Chondrocyte (in vitro differentiated cells): ENCODE measurements at regions not wholly inside any gene's neighbourhood (a gene's known extent, or its start where the extent isn't known, plus 50 kb on each side); places are given as distances from the start of the nearest gene placed in this dataset.

Experiments
- DNase-seq: peaks from one replicate; pipeline ENCODE4 v3.0.0; 2021; ENCODE audit warnings: mixed read lengths, low spot score
- H3K27ac Mint-ChIP-seq: one replicate; pipeline ENCODE4 v1.8.0; 2021; ENCODE audit warnings: mild to moderate bottlenecking, moderate library complexity, mixed read lengths; ENCODE audit not compliant: unreplicated experiment
- H3K27me3 Mint-ChIP-seq: 2 replicates; pipeline ENCODE4 v1.8.0; 2021; ENCODE audit warnings: low read depth, mixed read lengths
- H3K36me3 Mint-ChIP-seq: 2 replicates; pipeline ENCODE4 v1.8.0; 2021; ENCODE audit warnings: low read depth, mixed read lengths
- H3K4me1 Mint-ChIP-seq: 2 replicates; pipeline ENCODE4 v1.8.0; 2021; ENCODE audit warnings: low read depth, mild to moderate bottlenecking, mixed read lengths
- H3K4me3 Mint-ChIP-seq: one replicate; pipeline ENCODE4 v1.8.0; 2021; ENCODE audit warnings: mild to moderate bottlenecking, moderate library complexity, mixed read lengths; ENCODE audit not compliant: unreplicated experiment
- H3K9me3 Mint-ChIP-seq: 2 replicates; pipeline ENCODE4 v1.8.0; 2021; ENCODE audit warnings: low read depth, mixed read lengths
- TF ChIP-seq, protein P1 (sequence below): fragments of 200-600 bp; sonication (generic); IDR thresholded peaks from 2 replicates; pipeline ENCODE4 v1.5.0; 2021; ENCODE audit warnings: antibody characterized with exemption, mild to moderate bottlenecking, moderate library complexity

DNA sequence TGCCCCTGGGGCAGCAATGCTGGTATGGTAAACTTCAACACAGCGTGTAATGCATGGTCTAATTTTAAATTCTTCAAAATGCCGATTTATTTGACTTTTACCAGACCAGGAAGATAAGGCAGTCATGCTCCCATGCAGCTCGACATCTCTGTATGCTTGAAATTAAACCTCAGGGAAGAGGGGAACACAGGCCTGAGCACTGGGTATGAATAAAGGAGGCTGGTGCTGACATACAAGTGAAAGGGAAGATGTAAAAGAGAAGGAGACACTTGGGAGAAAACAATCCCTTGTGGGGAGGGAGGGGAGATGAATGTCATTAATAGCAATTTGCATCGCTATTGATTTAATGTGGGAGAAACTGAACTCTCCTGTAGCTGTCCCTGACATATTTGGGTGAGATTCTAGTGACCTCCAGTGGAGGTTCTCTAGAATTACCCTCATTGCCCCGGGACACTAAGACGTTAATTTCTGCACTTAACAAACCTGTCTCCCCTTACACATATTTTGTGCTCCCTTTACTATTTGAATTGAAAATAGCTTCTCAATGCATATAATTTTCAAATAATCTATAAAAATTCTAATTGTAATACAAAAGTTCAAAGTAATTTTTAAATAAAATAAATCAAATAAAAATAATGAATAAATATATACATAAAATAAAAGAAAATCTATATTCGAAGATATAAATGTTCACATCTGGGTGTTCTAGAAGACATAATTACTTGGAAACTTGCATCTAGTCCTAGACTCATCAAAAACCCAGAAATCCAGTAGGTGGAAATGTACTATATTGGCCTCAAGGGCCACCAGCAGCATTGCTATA, 283.1 kb downstream of the LMX1A start:
- TF ChIP-seq, protein P1, sequence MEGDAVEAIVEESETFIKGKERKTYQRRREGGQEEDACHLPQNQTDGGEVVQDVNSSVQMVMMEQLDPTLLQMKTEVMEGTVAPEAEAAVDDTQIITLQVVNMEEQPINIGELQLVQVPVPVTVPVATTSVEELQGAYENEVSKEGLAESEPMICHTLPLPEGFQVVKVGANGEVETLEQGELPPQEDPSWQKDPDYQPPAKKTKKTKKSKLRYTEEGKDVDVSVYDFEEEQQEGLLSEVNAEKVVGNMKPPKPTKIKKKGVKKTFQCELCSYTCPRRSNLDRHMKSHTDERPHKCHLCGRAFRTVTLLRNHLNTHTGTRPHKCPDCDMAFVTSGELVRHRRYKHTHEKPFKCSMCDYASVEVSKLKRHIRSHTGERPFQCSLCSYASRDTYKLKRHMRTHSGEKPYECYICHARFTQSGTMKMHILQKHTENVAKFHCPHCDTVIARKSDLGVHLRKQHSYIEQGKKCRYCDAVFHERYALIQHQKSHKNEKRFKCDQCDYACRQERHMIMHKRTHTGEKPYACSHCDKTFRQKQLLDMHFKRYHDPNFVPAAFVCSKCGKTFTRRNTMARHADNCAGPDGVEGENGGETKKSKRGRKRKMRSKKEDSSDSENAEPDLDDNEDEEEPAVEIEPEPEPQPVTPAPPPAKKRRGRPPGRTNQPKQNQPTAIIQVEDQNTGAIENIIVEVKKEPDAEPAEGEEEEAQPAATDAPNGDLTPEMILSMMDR, result peak; percentile 90
- Mint-ChIP-seq H3K27ac (no peak overlapping the region), H3K9me3 (no peaks in the 10 kb centered on the region), H3K27me3 (peaks cover 22% of the 10 kb centered on the region), H3K4me3 (no peak overlapping the region), H3K4me1 (no peaks in the 10 kb centered on the region), H3K36me3 (no peaks in the 10 kb centered on the region)
- DNase-seq, result no peak

DNA sequence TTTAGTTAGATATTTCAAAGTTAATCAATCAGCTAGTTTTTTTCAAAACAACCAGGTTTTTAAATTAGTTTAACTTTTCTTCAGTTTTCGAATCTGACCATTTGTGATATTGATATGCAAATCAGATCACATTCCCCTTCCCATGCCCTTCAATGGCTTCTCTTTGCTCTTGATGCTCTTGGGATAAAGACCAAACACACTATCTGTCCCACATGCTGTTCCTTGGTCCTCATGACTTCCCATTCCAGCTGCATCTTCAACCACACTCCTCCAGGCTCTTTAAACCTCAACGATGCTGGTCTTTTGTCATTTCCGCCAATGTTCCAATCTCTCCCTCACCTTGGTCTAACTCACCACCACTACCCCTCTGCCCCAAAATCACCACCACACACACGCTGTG, 285.8 kb downstream of the LMX1A start:
- H3K27ac Mint-ChIP-seq, result no peak overlapping the region
- no peak overlapping the region for H3K4me3 Mint-ChIP-seq
- H3K36me3 Mint-ChIP-seq, result no peaks in the 10 kb centered on the region
- no peaks in the 10 kb centered on the region for H3K9me3 Mint-ChIP-seq
- DNase-seq, result no peak
- TF ChIP-seq, protein P1, result no peak
- H3K4me1 Mint-ChIP-seq, result no peaks in the 10 kb centered on the region
- peaks cover 21% of the 10 kb centered on the region for H3K27me3 Mint-ChIP-seq

DNA sequence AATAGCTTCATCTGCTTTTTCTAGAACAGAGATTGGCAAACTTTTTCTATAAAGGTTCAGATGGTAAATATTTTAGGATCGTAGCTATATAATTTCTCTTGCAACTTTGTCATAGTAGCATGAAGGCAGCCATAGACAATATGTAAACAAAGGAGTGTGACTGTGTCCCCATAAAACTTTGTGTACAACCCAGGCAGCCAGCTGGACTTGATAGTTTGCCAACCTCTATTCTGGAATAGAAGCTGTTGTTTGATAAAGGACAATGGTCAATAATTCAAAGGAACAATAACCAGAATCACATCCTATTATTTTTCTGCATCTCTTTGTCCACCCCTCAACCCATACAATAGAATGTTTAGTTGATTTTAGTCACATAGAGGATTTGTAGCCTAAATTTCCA, 286.7 kb downstream of the LMX1A start:
- Mint-ChIP-seq H3K36me3 (no peaks in the 10 kb centered on the region), H3K9me3 (no peaks in the 10 kb centered on the region), H3K27ac (no peak overlapping the region), H3K27me3 (peaks cover 21% of the 10 kb centered on the region), H3K4me3 (no peak overlapping the region), H3K4me1 (no peaks in the 10 kb centered on the region)
- TF ChIP-seq, protein P1, result no peak
- no peak for DNase-seq

DNA sequence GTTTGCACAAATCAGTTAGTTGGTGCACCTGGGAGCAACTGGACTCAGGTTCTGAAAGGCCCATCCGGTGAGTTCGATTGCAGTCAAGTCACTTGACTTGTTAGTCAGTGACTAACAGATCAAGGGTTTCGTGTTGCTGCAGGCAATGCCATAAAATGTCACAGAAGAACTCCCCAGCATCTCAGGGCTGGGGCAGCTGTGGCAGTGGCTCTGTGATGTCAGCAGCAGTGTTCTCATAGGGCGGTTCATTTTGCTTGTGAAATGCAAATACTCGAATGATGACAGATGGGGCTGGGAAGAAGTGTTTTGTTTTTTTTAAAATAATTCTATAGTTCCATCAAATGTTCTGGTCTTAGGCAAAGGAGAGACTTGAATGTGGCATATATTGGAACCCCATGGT, 287.8 kb downstream of the LMX1A start:
- no peaks in the 10 kb centered on the region for H3K4me1 Mint-ChIP-seq
- no peaks in the 10 kb centered on the region for H3K9me3 Mint-ChIP-seq

DNA sequence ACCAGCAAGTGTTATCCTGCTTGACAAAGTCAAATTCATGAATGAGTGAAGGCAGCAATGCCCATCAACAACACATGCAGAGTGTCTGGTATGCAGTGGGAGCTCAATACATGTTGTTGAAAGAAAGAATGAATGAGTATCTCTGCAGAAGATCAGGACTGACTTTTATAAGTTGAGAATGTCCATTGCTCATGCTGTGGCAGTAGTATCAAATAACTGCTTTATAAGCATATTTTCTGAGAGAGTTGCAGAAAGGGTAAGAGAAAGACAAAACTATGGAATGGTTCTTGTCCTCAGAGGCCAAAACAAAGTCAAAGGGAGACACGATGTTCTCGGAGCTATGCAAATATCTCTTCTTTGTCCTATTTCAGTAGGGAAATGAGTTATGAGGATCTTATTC, 288.7 kb downstream of the LMX1A start:
- Mint-ChIP-seq H3K27me3 (peaks cover 24% of the 10 kb centered on the region), H3K27ac (no peak overlapping the region), H3K9me3 (no peaks in the 10 kb centered on the region), H3K4me3 (no peak overlapping the region), H3K36me3 (no peaks in the 10 kb centered on the region), H3K4me1 (no peaks in the 10 kb centered on the region)
- DNase-seq, result no peak
- TF ChIP-seq, protein P1, result no peak

More for the DNA sequence above, 287.8 kb downstream of the LMX1A start:
- Mint-ChIP-seq H3K27ac (no peak overlapping the region), H3K4me3 (no peak overlapping the region), H3K27me3 (peaks cover 25% of the 10 kb centered on the region), H3K36me3 (no peaks in the 10 kb centered on the region)
- no peak for DNase-seq
- TF ChIP-seq, protein P1, result no peak
